ENCODE measurements at regions not wholly inside any gene's neighbourhood (a gene's known extent, or its start where the extent isn't known, plus 50 kb on each side); places are given as distances from the start of the nearest gene placed in this dataset.

- no peak for TF ChIP-seq ZNF652 (CRISPR knock-in tag; IDR thresholded peaks at IDR 0.05; ENCODE audit: borderline replicate concordance, low read depth)
- TF ChIP-seq SIN3A (IDR thresholded peaks at IDR 0.05; ENCODE audit: borderline replicate concordance, low read depth, low read length), result no peak
- TF ChIP-seq HOXA3 (CRISPR knock-in tag; IDR thresholded peaks at IDR 0.05), result no peak
- TF ChIP-seq KLF11 (CRISPR knock-in tag; IDR thresholded peaks at IDR 0.05), result no peak
- TF ChIP-seq PRDM4 (CRISPR knock-in tag; IDR thresholded peaks at IDR 0.05; ENCODE audit: borderline replicate concordance), result no peak
- no peak for TF ChIP-seq SATB2 (CRISPR knock-in tag; IDR thresholded peaks at IDR 0.05)
- TF ChIP-seq SOX5 (CRISPR knock-in tag; IDR thresholded peaks at IDR 0.05; ENCODE audit: borderline replicate concordance), result peak; percentile 9; the same call in 1 of the 2 replicates
- TF ChIP-seq HNRNPUL1 (IDR thresholded peaks at IDR 0.05; ENCODE audit: low read depth, low read length), result no peak
- TF ChIP-seq ZNF484 (CRISPR knock-in tag; IDR thresholded peaks at IDR 0.05; ENCODE audit: borderline replicate concordance, low read depth), result no peak
- no peak for TF ChIP-seq CREB3 (CRISPR knock-in tag; IDR thresholded peaks at IDR 0.05)
- TF ChIP-seq FOSL1 (CRISPR knock-in tag; IDR thresholded peaks at IDR 0.05; ENCODE audit: borderline replicate concordance), result peak; percentile 80; the same call in 1 of the 2 replicates
- 0 out of 2 replicates have a peak, but pooled peaks have one; percentile 48 for TF ChIP-seq FOXA1 (IDR thresholded peaks at IDR 0.05)
- TF ChIP-seq FOXA1 (CRISPR knock-in tag; IDR thresholded peaks at IDR 0.05), result peak; percentile 64
- TF ChIP-seq RORA (CRISPR knock-in tag; IDR thresholded peaks at IDR 0.05), result no peak
- no peak for TF ChIP-seq ZNF232 (CRISPR knock-in tag; IDR thresholded peaks at IDR 0.05; ENCODE audit: borderline replicate concordance)
- TF ChIP-seq JUNB (CRISPR knock-in tag; IDR thresholded peaks at IDR 0.05; ENCODE audit: borderline replicate concordance), result peak; percentile 52; the same call in 1 of the 2 replicates
- TF ChIP-seq ZBTB20 (CRISPR knock-in tag; IDR thresholded peaks at IDR 0.05; ENCODE audit: borderline replicate concordance, low read depth), result no peak
- TF ChIP-seq ZFAT (CRISPR knock-in tag; conservative IDR thresholded peaks at IDR 0.05), result no peak
- 0 out of 2 replicates have a peak, but pooled peaks have one; percentile 26 for TF ChIP-seq MIXL1 (CRISPR knock-in tag; IDR thresholded peaks at IDR 0.05)
- TF ChIP-seq ATM (IDR thresholded peaks at IDR 0.05; ENCODE audit: borderline replicate concordance), result no peak
- TF ChIP-seq ZC3H4 (CRISPR knock-in tag; IDR thresholded peaks at IDR 0.05; ENCODE audit: borderline replicate concordance), result no peak
- TF ChIP-seq RCOR2 (CRISPR knock-in tag; IDR thresholded peaks at IDR 0.05), result no peak
- TF ChIP-seq ZSCAN9 (CRISPR knock-in tag; IDR thresholded peaks at IDR 0.05; ENCODE audit: borderline replicate concordance), result no peak
- TF ChIP-seq ZNF562 (CRISPR knock-in tag; IDR thresholded peaks at IDR 0.05; ENCODE audit: borderline replicate concordance), result no peak
- TF ChIP-seq ZNF331 (CRISPR knock-in tag; IDR thresholded peaks at IDR 0.05), result no peak
- TF ChIP-seq SNAPC5 (CRISPR knock-in tag; IDR thresholded peaks at IDR 0.05; ENCODE audit: borderline replicate concordance), result no peak
- no peak for TF ChIP-seq ZNF282 (IDR thresholded peaks at IDR 0.05; ENCODE audit: partially characterized antibody)
- TF ChIP-seq MEIS1 (CRISPR knock-in tag; IDR thresholded peaks at IDR 0.05; ENCODE audit: borderline replicate concordance), result no peak
- no peak for TF ChIP-seq MED13 (CRISPR knock-in tag; IDR thresholded peaks at IDR 0.05)
Observed at GRCh38 chr1:19547814-19548213, 62.5 kb upstream of the CAPZB start (continued).
